A673 (cell line): ENCODE measurements at regions not wholly inside any gene's neighbourhood (a gene's known extent, or its start where the extent isn't known, plus 50 kb on each side); places are given as distances from the start of the nearest gene placed in this dataset.

Experiments used
- CTCF ChIP-seq: fragments of 300-800, 200-600 bp; sonication (generic); conservative IDR thresholded peaks from 2 replicates; pipeline ENCODE4 v1.5.1; 2017; ENCODE audit warnings: low read depth, mild to moderate bottlenecking, antibody characterized with exemption, low read length, moderate library complexity, mixed read lengths
- EZH2 ChIP-seq: fragments of 200-600 bp; sonication (generic); IDR thresholded peaks from 2 replicates; pipeline ENCODE4 v1.6.1; 2017; ENCODE audit warnings: borderline replicate concordance, low read depth, mild to moderate bottlenecking, mixed read lengths, antibody characterized with exemption, low read length; ENCODE audit not compliant: poor library complexity, severe bottlenecking

DNA sequence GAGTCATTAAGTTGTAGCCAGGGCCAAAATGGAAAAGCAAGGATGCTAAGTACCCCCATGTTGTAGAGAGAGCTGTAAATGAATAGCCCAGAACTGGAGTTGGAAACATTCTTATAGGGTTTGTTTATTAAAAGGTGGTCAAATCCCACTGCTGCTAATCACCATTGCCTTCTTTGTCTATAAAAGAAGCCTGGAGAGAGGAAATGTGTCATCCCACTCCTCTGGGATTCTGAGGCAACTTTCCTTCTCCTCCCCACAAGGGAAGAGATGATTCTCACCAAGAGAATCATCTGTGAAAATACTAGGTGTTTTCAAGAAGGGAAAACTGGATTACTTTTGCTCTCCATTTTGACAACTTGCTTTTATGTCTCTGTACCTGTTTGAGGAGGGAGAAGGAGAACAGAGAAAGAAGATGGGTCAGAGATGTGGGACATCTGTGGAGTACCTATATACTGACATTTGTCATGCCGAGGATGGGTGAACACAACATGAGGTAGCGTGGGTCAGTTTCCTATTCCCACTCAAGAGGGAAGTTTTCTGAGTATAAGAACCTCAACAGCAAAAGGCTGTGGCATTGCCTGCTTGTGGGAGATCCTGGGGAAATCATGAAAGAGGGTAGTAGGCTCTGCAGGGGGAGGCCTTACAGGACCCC lies 262.2 kb downstream of the KIF20B start:
- no peak for TF ChIP-seq CTCF
- no peak for TF ChIP-seq EZH2
